ENCODE measurements at regions not wholly inside any gene's neighbourhood (a gene's known extent, or its start where the extent isn't known, plus 50 kb on each side); places are given as distances from the start of the nearest gene placed in this dataset.

DNA sequence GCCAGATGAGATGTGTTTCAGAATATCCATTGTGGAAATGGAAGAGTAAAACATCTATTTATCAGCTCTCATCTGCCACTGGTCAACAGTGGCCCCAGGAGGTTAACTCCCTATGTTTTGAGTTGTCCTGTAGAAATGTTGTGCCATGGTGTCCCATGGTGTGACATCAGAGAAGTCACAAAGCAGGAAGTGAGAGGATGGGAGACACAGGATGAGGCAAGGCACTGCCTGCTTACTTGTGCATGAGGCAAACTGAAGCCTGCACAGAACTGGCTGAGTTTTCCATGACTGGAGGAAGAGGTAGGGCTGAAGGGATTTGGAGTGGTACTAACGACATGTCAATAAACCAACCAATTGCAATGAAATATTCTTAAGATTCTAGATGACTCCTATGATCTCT is 131.5 kb upstream of the ZNF644 start:
- Histone ChIP-seq H3K9me3 (ENCODE audit: control insufficient read depth in 1 of 2, insufficient read depth in 1 of 2, low read depth in 1 of 2, low read length in 2 of 2) (no peaks in the 10 kb centered on the region), H4K20me1 (ENCODE audit: insufficient read depth) (no peaks in the 10 kb centered on the region), H3K27ac (ENCODE audit: low read depth, low read length) (no peak overlapping the region), H3K79me2 (ENCODE audit: insufficient read depth, low read length) (no peaks in the 10 kb centered on the region), H3K36me3 (ENCODE audit: control insufficient read depth in 1 of 2, insufficient read depth in 2 of 2, low read length in 2 of 2) (no peaks in the 10 kb centered on the region), H3K27me3 (ENCODE audit: insufficient read depth, low read length) (no peaks in the 10 kb centered on the region), H3K4me1 (ENCODE audit: control insufficient read depth in 1 of 2, insufficient read depth in 2 of 2, low read length in 2 of 2) (no peaks in the 10 kb centered on the region), H2AFZ (ENCODE audit: low read depth, low read length, poor library complexity, severe bottlenecking) (no peak overlapping the region), H3K4me3 (replicated peaks in 1 of 2; ENCODE audit: low read depth in 1 of 2, low read length in 2 of 2) (no peak overlapping the region), H3K9ac (ENCODE audit: low read length) (no peak overlapping the region), H3K4me2 (ENCODE audit: low read length) (no peak overlapping the region), H3K9me2 (ENCODE audit: insufficient read depth) (no peaks in the 10 kb centered on the region)
- DNase-seq (ENCODE audit: low read depth, low spot score) (no peak), ATAC-seq (no peak)
- POLR2A ChIA-PET = no interaction called here
- TF ChIP-seq CTCF (IDR thresholded peaks at IDR 0.05 in 2 of 3, conservative IDR thresholded peaks at IDR 0.05 in 1 of 3; ENCODE audit: borderline replicate concordance in 1 of 3, insufficient read depth in 1 of 3, low read depth in 2 of 3, low read length in 2 of 3) = no peak
- TF ChIP-seq RAD21 (IDR thresholded peaks at IDR 0.05; ENCODE audit: low read depth) = no peak
- TF ChIP-seq SP1 (IDR thresholded peaks at IDR 0.05; ENCODE audit: low read depth) = no peak
- TF ChIP-seq EGR1 (IDR thresholded peaks at IDR 0.05; ENCODE audit: low read depth) = no peak
- no peak for TF ChIP-seq POLR2AphosphoS5 (IDR thresholded peaks at IDR 0.05; ENCODE audit: low read depth, low read length)
- TF ChIP-seq JUND (IDR thresholded peaks at IDR 0.05) = no peak
- TF ChIP-seq ZFX (IDR thresholded peaks at IDR 0.05) = no peak
- TF ChIP-seq, protein P1, sequence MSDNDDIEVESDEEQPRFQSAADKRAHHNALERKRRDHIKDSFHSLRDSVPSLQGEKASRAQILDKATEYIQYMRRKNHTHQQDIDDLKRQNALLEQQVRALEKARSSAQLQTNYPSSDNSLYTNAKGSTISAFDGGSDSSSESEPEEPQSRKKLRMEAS (IDR thresholded peaks at IDR 0.05) = no peak
- TF ChIP-seq POLR2A (IDR thresholded peaks at IDR 0.05; ENCODE audit: borderline replicate concordance, extremely low read depth, insufficient read depth, insufficient read length) = no peak
- TF ChIP-seq ZNF274 (IDR thresholded peaks at IDR 0.05; ENCODE audit: low read depth, low read length) = no peak
- TF ChIP-seq YY1 (IDR thresholded peaks at IDR 0.05; ENCODE audit: extremely low read depth, insufficient replicate concordance, low read depth, low read length) = no peak
- TF ChIP-seq SIN3A (IDR thresholded peaks at IDR 0.05; ENCODE audit: low read depth) = no peak
- no peak for TF ChIP-seq SRF (IDR thresholded peaks at IDR 0.05; ENCODE audit: low read depth)
- no peak for TF ChIP-seq TCF7L2 (IDR thresholded peaks at IDR 0.05; ENCODE audit: borderline replicate concordance, extremely low read depth, insufficient read depth, insufficient read length)
- TF ChIP-seq CEBPB (IDR thresholded peaks at IDR 0.05; ENCODE audit: low read depth) = no peak
- TF ChIP-seq EZH2phosphoT487 (IDR thresholded peaks at IDR 0.05; ENCODE audit: borderline replicate concordance) = no peak
- no peak for TF ChIP-seq ELF1 (IDR thresholded peaks at IDR 0.05; ENCODE audit: borderline replicate concordance, low read depth)
- intact Hi-C loops (cut with micrococcal nuclease) = no loop called here
- RAD21 ChIA-PET (ENCODE audit: low non-redundant PET in 1 of 2, low total read pairs in 2 of 2, uncharacterized antibody in 2 of 2, unreplicated experiment in 2 of 2) = no interaction called here
- CTCF ChIA-PET = no interaction called here
- BruUV-seq (replicated peaks) = no TSS peak
